IMR-90 (cell line): ENCODE measurements at regions not wholly inside any gene's neighbourhood (a gene's known extent, or its start where the extent isn't known, plus 50 kb on each side); places are given as distances from the start of the nearest gene placed in this dataset.

Experiments used
- MAFK ChIP-seq: IDR thresholded peaks from 2 replicates; pipeline ENCODE4 v1.6.1; 2012; ENCODE audit warnings: low read depth, low read length, improper control_type of control experiment
- NFE2L2 ChIP-seq: fragments of 150-350 bp; IDR thresholded peaks from 2 replicates; pipeline ENCODE4 v1.6.1; 2016; ENCODE audit warnings: low read depth, mild to moderate bottlenecking, low read length
- POLR2A ChIP-seq: IDR thresholded peaks from 2 replicates; pipeline ENCODE4 v1.6.1; 2012; ENCODE audit warnings: mild to moderate bottlenecking, low read depth, low read length
- TF ChIP-seq, protein P1 (sequence below): conservative IDR thresholded peaks from 2 replicates; pipeline ENCODE4 v1.5.1; 2012; ENCODE audit warnings: mild to moderate bottlenecking, low read depth, low read length, improper control_type of control experiment

DNA sequence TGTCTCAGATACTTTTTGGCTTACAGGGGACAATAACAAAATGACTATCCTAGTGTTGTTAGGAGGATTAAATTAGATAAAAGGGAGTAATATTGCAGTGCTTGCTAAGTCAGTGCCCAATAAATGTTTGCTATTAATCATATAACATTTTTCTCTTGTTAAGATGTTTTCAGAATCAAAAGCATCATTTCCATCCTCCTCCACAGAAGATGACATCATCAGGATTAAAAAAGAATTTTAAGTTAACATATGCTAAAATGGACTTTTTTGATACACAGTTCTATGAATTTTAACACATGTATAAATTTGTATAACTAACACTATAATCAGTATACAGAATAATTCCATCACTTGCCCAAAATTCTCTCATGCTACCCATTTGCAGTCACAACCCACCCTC lies 492.6 kb downstream of the GRIN2A start:
- TF ChIP-seq, protein P1, sequence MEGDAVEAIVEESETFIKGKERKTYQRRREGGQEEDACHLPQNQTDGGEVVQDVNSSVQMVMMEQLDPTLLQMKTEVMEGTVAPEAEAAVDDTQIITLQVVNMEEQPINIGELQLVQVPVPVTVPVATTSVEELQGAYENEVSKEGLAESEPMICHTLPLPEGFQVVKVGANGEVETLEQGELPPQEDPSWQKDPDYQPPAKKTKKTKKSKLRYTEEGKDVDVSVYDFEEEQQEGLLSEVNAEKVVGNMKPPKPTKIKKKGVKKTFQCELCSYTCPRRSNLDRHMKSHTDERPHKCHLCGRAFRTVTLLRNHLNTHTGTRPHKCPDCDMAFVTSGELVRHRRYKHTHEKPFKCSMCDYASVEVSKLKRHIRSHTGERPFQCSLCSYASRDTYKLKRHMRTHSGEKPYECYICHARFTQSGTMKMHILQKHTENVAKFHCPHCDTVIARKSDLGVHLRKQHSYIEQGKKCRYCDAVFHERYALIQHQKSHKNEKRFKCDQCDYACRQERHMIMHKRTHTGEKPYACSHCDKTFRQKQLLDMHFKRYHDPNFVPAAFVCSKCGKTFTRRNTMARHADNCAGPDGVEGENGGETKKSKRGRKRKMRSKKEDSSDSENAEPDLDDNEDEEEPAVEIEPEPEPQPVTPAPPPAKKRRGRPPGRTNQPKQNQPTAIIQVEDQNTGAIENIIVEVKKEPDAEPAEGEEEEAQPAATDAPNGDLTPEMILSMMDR, result no peak
- no peak for TF ChIP-seq MAFK
- TF ChIP-seq POLR2A, result no peak
- no peak for TF ChIP-seq NFE2L2
